NT2/D1 (cell line): ENCODE measurements at regions not wholly inside any gene's neighbourhood (a gene's known extent, or its start where the extent isn't known, plus 50 kb on each side); places are given as distances from the start of the nearest gene placed in this dataset.
A peak's percentile ranks its signal among the peaks of the same experiment; 100 is the strongest.

Experiments
- DNase-seq: peaks from one replicate; pipeline ENCODE4 v3.0.0-alpha.2; 2011; ENCODE audit warnings: low read depth, low spot score
- H3K27me3 ChIP-seq: 2 replicates; pipeline ENCODE4 v1.6.0; 2011; ENCODE audit warnings: mild to moderate bottlenecking; ENCODE audit not compliant: insufficient read length, insufficient read depth
- H3K36me3 ChIP-seq: 2 replicates; pipeline ENCODE4 v1.6.1; 2011; ENCODE audit warnings: mild to moderate bottlenecking, low read length, mixed read lengths; ENCODE audit not compliant: insufficient read depth, insufficient read length
- H3K4me1 ChIP-seq: 2 replicates; pipeline ENCODE4 v1.5.1; 2011; ENCODE audit not compliant: insufficient read depth, insufficient read length
- H3K4me3 ChIP-seq: 2 replicates; pipeline ENCODE4 v1.5.1; 2011; ENCODE audit warnings: low read depth; ENCODE audit not compliant: insufficient read length
- H3K9ac ChIP-seq: 2 replicates; pipeline ENCODE4 v1.6.0; 2011; ENCODE audit warnings: low read depth; ENCODE audit not compliant: insufficient read length
- H3K9me3 ChIP-seq: 2 replicates; pipeline ENCODE4 v1.5.1; 2011; ENCODE audit warnings: mild to moderate bottlenecking, low read length; ENCODE audit not compliant: insufficient read depth
- SUZ12 ChIP-seq: IDR thresholded peaks from 2 replicates; pipeline ENCODE4 v1.6.1; 2011; ENCODE audit not compliant: insufficient read length, insufficient read depth; ENCODE audit errors: extremely low read depth
- YY1 ChIP-seq: IDR thresholded peaks from 2 replicates; pipeline ENCODE4 v1.6.1; 2011; ENCODE audit not compliant: insufficient read length, insufficient read depth
- ZNF274 ChIP-seq: IDR thresholded peaks from 2 replicates; pipeline ENCODE4 v1.6.1; 2011; ENCODE audit warnings: mild to moderate bottlenecking, low read depth, low read length

- Histone ChIP-seq H3K9me3 (peaks cover 17% of the 10 kb centered on the region; the same call in 1 of the 2 replicates), H3K4me3 (no peak overlapping the region), H3K4me1 (no peaks in the 10 kb centered on the region), H3K27me3 (no peaks in the 10 kb centered on the region), H3K36me3 (no peaks in the 10 kb centered on the region), H3K9ac (no peak overlapping the region)
- TF ChIP-seq ZNF274 (no peak), SUZ12 (no peak), YY1 (no peak)
- DNase-seq = no peak
Observed at GRCh38 chr11:10914050-10914449, 56.2 kb upstream of the ZBED5 start.

- H3K9ac ChIP-seq = no peak overlapping the region
- H3K4me3 ChIP-seq = no peak overlapping the region
- TF ChIP-seq YY1 = no peak
- TF ChIP-seq ZNF274 = no peak
- TF ChIP-seq SUZ12 = no peak
- peaks cover 14% of the 10 kb centered on the region; the same call in 1 of the 2 replicates for H3K9me3 ChIP-seq
- no peaks in the 10 kb centered on the region for H3K36me3 ChIP-seq
- no peaks in the 10 kb centered on the region for H3K4me1 ChIP-seq
- no peak for DNase-seq
- H3K27me3 ChIP-seq = no peaks in the 10 kb centered on the region
Observed at GRCh38 chr11:10913075-10913474, 55.2 kb upstream of the ZBED5 start.

- Histone ChIP-seq H3K4me3 (no peak overlapping the region), H3K36me3 (no peaks in the 10 kb centered on the region), H3K9me3 (peaks cover 3% of the 10 kb centered on the region; the same call in 1 of the 2 replicates), H3K4me1 (no peaks in the 10 kb centered on the region), H3K27me3 (no peaks in the 10 kb centered on the region), H3K9ac (no peak overlapping the region)
- TF ChIP-seq ZNF274 (no peak), SUZ12 (no peak), YY1 (no peak)
- DNase-seq = no peak
Observed at GRCh38 chr11:10911907-10912306, 54.1 kb upstream of the ZBED5 start.

GRCh38 chr11:10909141-10909883 is 51.5 kb upstream of the ZBED5 start:
- TF ChIP-seq ZNF274 = no peak
- no peak for TF ChIP-seq SUZ12
- no peak for TF ChIP-seq YY1
- Histone ChIP-seq H3K4me1 (no peaks in the 10 kb centered on the region), H3K27me3 (no peaks in the 10 kb centered on the region), H3K9ac (no peak overlapping the region), H3K9me3 (no peaks in the 10 kb centered on the region; the same call in 1 of the 2 replicates), H3K36me3 (no peaks in the 10 kb centered on the region), H3K4me3 (no peak overlapping the region)
- no peak for DNase-seq

GRCh38 chr11:10908215-10908951 is 50.5 kb upstream of the ZBED5 start:
- Histone ChIP-seq H3K27me3 (no peaks in the 10 kb centered on the region), H3K4me1 (no peaks in the 10 kb centered on the region), H3K36me3 (no peaks in the 10 kb centered on the region), H3K4me3 (no peak overlapping the region), H3K9ac (no peak overlapping the region), H3K9me3 (no peaks in the 10 kb centered on the region; the same call in 1 of the 2 replicates)
- TF ChIP-seq ZNF274 (no peak), YY1 (no peak), SUZ12 (no peak)
- peak; percentile 28 for DNase-seq
